ENCODE measurements at regions not wholly inside any gene's neighbourhood (a gene's known extent, or its start where the extent isn't known, plus 50 kb on each side); places are given as distances from the start of the nearest gene placed in this dataset.
"Not testable (repeated sequence)": the region's sequence is repeated elsewhere in the genome, so short reads cannot be mapped to it uniquely, and the experiment has no call there.

- no peak overlapping the region for H3K4me3 ChIP-seq (ENCODE audit: low read depth, low read length)
- POLR2A ChIA-PET = no interaction called here
- CTCF ChIA-PET = no interaction called here
- no peak for TF ChIP-seq CTCF (IDR thresholded peaks at IDR 0.05; ENCODE audit: insufficient read depth, low read length, missing control alignments)
- DNase-seq (ENCODE audit: low read depth, low spot score) = no peak
Observed at GRCh38 chr4:104549736-104550135, 55.0 kb upstream of the CXXC4 start.

- CTCF ChIA-PET = no interaction called here
- POLR2A ChIA-PET = no interaction called here
- no peak for TF ChIP-seq CTCF (IDR thresholded peaks at IDR 0.05; ENCODE audit: insufficient read depth, low read length, missing control alignments)
- no peak for DNase-seq (ENCODE audit: low read depth, low spot score)
- H3K4me3 ChIP-seq (ENCODE audit: low read depth, low read length) = no peak overlapping the region
Observed at GRCh38 chr4:104559502-104559901, 64.8 kb upstream of the CXXC4 start.

GRCh38 chr4:104571341-104571740, 76.6 kb upstream of the CXXC4 start:
- POLR2A ChIA-PET = no interaction called here
- no peak for TF ChIP-seq CTCF (IDR thresholded peaks at IDR 0.05; ENCODE audit: insufficient read depth, low read length, missing control alignments)
- no peak for DNase-seq (ENCODE audit: low read depth, low spot score)
- no peak overlapping the region for H3K4me3 ChIP-seq (ENCODE audit: low read depth, low read length)
- CTCF ChIA-PET = no interaction called here

- no peak overlapping the region for H3K4me3 ChIP-seq (ENCODE audit: low read depth, low read length)
- POLR2A ChIA-PET = no interaction called here
- DNase-seq (ENCODE audit: low read depth, low spot score) = no peak
- CTCF ChIA-PET = no interaction called here
- no peak for TF ChIP-seq CTCF (IDR thresholded peaks at IDR 0.05; ENCODE audit: insufficient read depth, low read length, missing control alignments)
Observed at GRCh38 chr4:104574371-104574770, 79.7 kb upstream of the CXXC4 start.

GRCh38 chr4:104575278-104575677, 80.6 kb upstream of the CXXC4 start:
- H3K4me3 ChIP-seq (ENCODE audit: low read depth, low read length) = no peak overlapping the region
- ChIA-PET POLR2A (no interaction called here), CTCF (no interaction called here)
- TF ChIP-seq CTCF (IDR thresholded peaks at IDR 0.05; ENCODE audit: insufficient read depth, low read length, missing control alignments) = no peak
- DNase-seq (ENCODE audit: low read depth, low spot score) = no peak

- DNase-seq (ENCODE audit: low read depth, low spot score) = no peak
- H3K4me3 ChIP-seq (ENCODE audit: low read depth, low read length) = no peak overlapping the region
- no peak for TF ChIP-seq CTCF (IDR thresholded peaks at IDR 0.05; ENCODE audit: insufficient read depth, low read length, missing control alignments)
- ChIA-PET POLR2A (no interaction called here), CTCF (no interaction called here)
Observed at GRCh38 chr4:104577405-104577804, 82.7 kb upstream of the CXXC4 start.

- POLR2A ChIA-PET; DNase-seq (ENCODE audit: low read depth, low spot score); H3K4me3 ChIP-seq (ENCODE audit: low read depth, low read length); CTCF ChIA-PET: not testable (repeated sequence)
Observed at GRCh38 chr4:104581476-104581875, 86.8 kb upstream of the CXXC4 start.

GRCh38 chr4:104582056-104582455, 87.4 kb upstream of the CXXC4 start:
- CTCF ChIA-PET; H3K4me3 ChIP-seq (ENCODE audit: low read depth, low read length); POLR2A ChIA-PET; DNase-seq (ENCODE audit: low read depth, low spot score): not testable (repeated sequence)
